ENCODE measurements at regions not wholly inside any gene's neighbourhood (a gene's known extent, or its start where the extent isn't known, plus 50 kb on each side); places are given as distances from the start of the nearest gene placed in this dataset.

- no peak overlapping the region for H3K27ac Mint-ChIP-seq
- no peaks in the 10 kb centered on the region for H3K4me1 Mint-ChIP-seq
- peaks cover 5% of the 10 kb centered on the region for H3K27me3 Mint-ChIP-seq
- no peaks in the 10 kb centered on the region for H3K9me3 Mint-ChIP-seq
- H3K4me3 Mint-ChIP-seq = no peak overlapping the region
- no peaks in the 10 kb centered on the region for H3K36me3 Mint-ChIP-seq
Measured at GRCh38 chr1:5570931-5571330, 421.3 kb downstream of the NPHP4 start.

GRCh38 chr1:5568321-5568720, 423.9 kb downstream of the NPHP4 start:
- Mint-ChIP-seq H3K4me3 (no peak overlapping the region), H3K27me3 (peaks cover 3% of the 10 kb centered on the region), H3K4me1 (no peaks in the 10 kb centered on the region), H3K27ac (no peak overlapping the region), H3K9me3 (no peaks in the 10 kb centered on the region), H3K36me3 (no peaks in the 10 kb centered on the region)

- no peak overlapping the region for H3K4me3 Mint-ChIP-seq
- H3K36me3 Mint-ChIP-seq = no peaks in the 10 kb centered on the region
- H3K27me3 Mint-ChIP-seq = peaks cover 3% of the 10 kb centered on the region
- H3K27ac Mint-ChIP-seq = no peak overlapping the region
- no peaks in the 10 kb centered on the region for H3K9me3 Mint-ChIP-seq
- H3K4me1 Mint-ChIP-seq = no peaks in the 10 kb centered on the region
Measured at GRCh38 chr1:5567839-5568238, 424.4 kb downstream of the NPHP4 start.

- H3K4me1 Mint-ChIP-seq = no peaks in the 10 kb centered on the region
- peaks cover 1% of the 10 kb centered on the region for H3K27me3 Mint-ChIP-seq
- no peaks in the 10 kb centered on the region for H3K36me3 Mint-ChIP-seq
- no peak overlapping the region for H3K27ac Mint-ChIP-seq
- no peak overlapping the region for H3K4me3 Mint-ChIP-seq
- no peaks in the 10 kb centered on the region for H3K9me3 Mint-ChIP-seq
Measured at GRCh38 chr1:5566924-5567323, 425.3 kb downstream of the NPHP4 start.

GRCh38 chr1:5565281-5566125, 426.7 kb downstream of the NPHP4 start:
- Mint-ChIP-seq H3K4me3 (no peak overlapping the region), H3K9me3 (no peaks in the 10 kb centered on the region), H3K4me1 (no peaks in the 10 kb centered on the region), H3K36me3 (no peaks in the 10 kb centered on the region), H3K27ac (no peak overlapping the region), H3K27me3 (peaks cover 1% of the 10 kb centered on the region)

GRCh38 chr1:5564578-5565257, 427.5 kb downstream of the NPHP4 start:
- Mint-ChIP-seq H3K4me1 (no peaks in the 10 kb centered on the region), H3K36me3 (no peaks in the 10 kb centered on the region), H3K9me3 (no peaks in the 10 kb centered on the region), H3K27ac (no peak overlapping the region), H3K27me3 (peaks cover 1% of the 10 kb centered on the region), H3K4me3 (no peak overlapping the region)

GRCh38 chr1:5563861-5564577, 428.2 kb downstream of the NPHP4 start:
- no peaks in the 10 kb centered on the region for H3K36me3 Mint-ChIP-seq
- peaks cover 2% of the 10 kb centered on the region for H3K9me3 Mint-ChIP-seq
- no peaks in the 10 kb centered on the region for H3K4me1 Mint-ChIP-seq
- H3K4me3 Mint-ChIP-seq = no peak overlapping the region
- no peak overlapping the region for H3K27ac Mint-ChIP-seq
- H3K27me3 Mint-ChIP-seq = peaks cover 1% of the 10 kb centered on the region

- peaks cover 1% of the 10 kb centered on the region for H3K36me3 Mint-ChIP-seq
- peaks cover 11% of the 10 kb centered on the region for H3K9me3 Mint-ChIP-seq
- no peak overlapping the region for H3K4me3 Mint-ChIP-seq
- H3K27ac Mint-ChIP-seq = no peak overlapping the region
- H3K27me3 Mint-ChIP-seq = peaks cover 1% of the 10 kb centered on the region
- H3K4me1 Mint-ChIP-seq = no peaks in the 10 kb centered on the region
Measured at GRCh38 chr1:5562769-5563168, 429.5 kb downstream of the NPHP4 start.

- no peak overlapping the region for H3K4me3 Mint-ChIP-seq
- peaks cover 1% of the 10 kb centered on the region for H3K36me3 Mint-ChIP-seq
- H3K27me3 Mint-ChIP-seq = peaks cover 1% of the 10 kb centered on the region
- peaks cover 11% of the 10 kb centered on the region for H3K9me3 Mint-ChIP-seq
- no peaks in the 10 kb centered on the region for H3K4me1 Mint-ChIP-seq
- no peak overlapping the region for H3K27ac Mint-ChIP-seq
Measured at GRCh38 chr1:5562331-5562730, 429.9 kb downstream of the NPHP4 start.

GRCh38 chr1:5559078-5559477, 433.1 kb downstream of the NPHP4 start:
- H3K4me1 Mint-ChIP-seq = no peaks in the 10 kb centered on the region
- peaks cover 11% of the 10 kb centered on the region for H3K9me3 Mint-ChIP-seq
- peaks cover 1% of the 10 kb centered on the region for H3K27me3 Mint-ChIP-seq
- H3K4me3 Mint-ChIP-seq = no peak overlapping the region
- H3K27ac Mint-ChIP-seq = no peak overlapping the region
- peaks cover 1% of the 10 kb centered on the region for H3K36me3 Mint-ChIP-seq

GRCh38 chr1:5555853-5556252, 436.4 kb downstream of the NPHP4 start:
- Mint-ChIP-seq H3K4me3 (no peak overlapping the region), H3K27ac (no peak overlapping the region)

GRCh38 chr1:5554784-5555183, 437.4 kb downstream of the NPHP4 start:
- peaks cover 1% of the 10 kb centered on the region for H3K36me3 Mint-ChIP-seq
- H3K4me1 Mint-ChIP-seq = no peaks in the 10 kb centered on the region
- H3K4me3 Mint-ChIP-seq = no peak overlapping the region

More at GRCh38 chr1:5555853-5556252, 436.4 kb downstream of the NPHP4 start:
- Mint-ChIP-seq H3K36me3 (peaks cover 1% of the 10 kb centered on the region), H3K9me3 (peaks cover 11% of the 10 kb centered on the region), H3K4me1 (no peaks in the 10 kb centered on the region), H3K27me3 (peaks cover 3% of the 10 kb centered on the region)

GRCh38 chr1:5554111-5554510, 438.1 kb downstream of the NPHP4 start:
- no peak overlapping the region for H3K27ac Mint-ChIP-seq
- H3K4me1 Mint-ChIP-seq = no peaks in the 10 kb centered on the region
- H3K4me3 Mint-ChIP-seq = no peak overlapping the region
- peaks cover 1% of the 10 kb centered on the region for H3K36me3 Mint-ChIP-seq
- H3K9me3 Mint-ChIP-seq = peaks cover 10% of the 10 kb centered on the region
- peaks cover 5% of the 10 kb centered on the region for H3K27me3 Mint-ChIP-seq

More at GRCh38 chr1:5554784-5555183, 437.4 kb downstream of the NPHP4 start:
- H3K27ac Mint-ChIP-seq = no peak overlapping the region
- peaks cover 5% of the 10 kb centered on the region for H3K27me3 Mint-ChIP-seq
- H3K9me3 Mint-ChIP-seq = peaks cover 11% of the 10 kb centered on the region

GRCh38 chr1:5552787-5553484, 439.3 kb downstream of the NPHP4 start:
- H3K4me3 Mint-ChIP-seq = no peak overlapping the region
- H3K36me3 Mint-ChIP-seq = no peaks in the 10 kb centered on the region
- no peak overlapping the region for H3K27ac Mint-ChIP-seq
- no peaks in the 10 kb centered on the region for H3K4me1 Mint-ChIP-seq
- peaks cover 8% of the 10 kb centered on the region for H3K27me3 Mint-ChIP-seq
- no peaks in the 10 kb centered on the region for H3K9me3 Mint-ChIP-seq

GRCh38 chr1:5551274-5551975, 440.8 kb downstream of the NPHP4 start:
- Mint-ChIP-seq H3K27me3 (peaks cover 10% of the 10 kb centered on the region), H3K27ac (no peak overlapping the region), H3K36me3 (no peaks in the 10 kb centered on the region), H3K9me3 (no peaks in the 10 kb centered on the region), H3K4me1 (no peaks in the 10 kb centered on the region), H3K4me3 (no peak overlapping the region)

All from activated naive CD4-positive, alpha-beta T cell treated with anti-CD3 and anti-CD28 coated beads, Interleukin-2, amount 50 U/mL, for 24 hours (primary cell).